ENCODE measurements at regions not wholly inside any gene's neighbourhood (a gene's known extent, or its start where the extent isn't known, plus 50 kb on each side); places are given as distances from the start of the nearest gene placed in this dataset.
"Not testable (repeated sequence)": the region's sequence is repeated elsewhere in the genome, so short reads cannot be mapped to it uniquely, and the experiment has no call there.

GRCh38 chr6:37752718-37753117 lies 55.0 kb upstream of the MDGA1 start:
- Histone ChIP-seq H3K4me1 (ENCODE audit: insufficient read depth, low read length) (no peaks in the 10 kb centered on the region), H3K27me3 (ENCODE audit: low read length) (no peaks in the 10 kb centered on the region), H3K4me2 (ENCODE audit: low read length) (no peak overlapping the region), H3K4me3 (ENCODE audit: low read length) (no peak overlapping the region), H3K9me3 (ENCODE audit: low read length) (no peaks in the 10 kb centered on the region), H3K9me2 (replicated peaks; ENCODE audit: low read length) (no peaks in the 10 kb centered on the region), H3K79me2 (ENCODE audit: low read length) (no peaks in the 10 kb centered on the region), H4K20me1 (ENCODE audit: low read length) (no peaks in the 10 kb centered on the region), H3K9ac (ENCODE audit: low read length) (no peak overlapping the region), H3K27ac (ENCODE audit: low read length) (no peak overlapping the region), H3K36me3 (ENCODE audit: low read depth, low read length) (no peaks in the 10 kb centered on the region), H3F3A (ENCODE audit: low read length, unreplicated experiment) (no peaks in the 10 kb centered on the region), H2AFZ (ENCODE audit: low read length) (no peak overlapping the region)
- no peak for DNase-seq
- CTCF ChIA-PET: no interaction called here
- intact Hi-C loops (cut with micrococcal nuclease): no loop called here
- BruUV-seq (replicated peaks): no TSS peak
- POLR2A ChIA-PET (ENCODE audit: unreplicated experiment): interaction anchor here (1.1 kb wide), 1 partner anchor 8 kb away, joined by 3 read pairs; no protein-coding TSS in a partner anchor
- ATAC-seq: no peak
- TF ChIP-seq EZH2phosphoT487 (IDR thresholded peaks at IDR 0.05; ENCODE audit: borderline replicate concordance, low read length) (no peak), EZH2 (IDR thresholded peaks at IDR 0.05; ENCODE audit: low read length, unreplicated experiment) (no peak)
- TF ChIP-seq, protein P1, sequence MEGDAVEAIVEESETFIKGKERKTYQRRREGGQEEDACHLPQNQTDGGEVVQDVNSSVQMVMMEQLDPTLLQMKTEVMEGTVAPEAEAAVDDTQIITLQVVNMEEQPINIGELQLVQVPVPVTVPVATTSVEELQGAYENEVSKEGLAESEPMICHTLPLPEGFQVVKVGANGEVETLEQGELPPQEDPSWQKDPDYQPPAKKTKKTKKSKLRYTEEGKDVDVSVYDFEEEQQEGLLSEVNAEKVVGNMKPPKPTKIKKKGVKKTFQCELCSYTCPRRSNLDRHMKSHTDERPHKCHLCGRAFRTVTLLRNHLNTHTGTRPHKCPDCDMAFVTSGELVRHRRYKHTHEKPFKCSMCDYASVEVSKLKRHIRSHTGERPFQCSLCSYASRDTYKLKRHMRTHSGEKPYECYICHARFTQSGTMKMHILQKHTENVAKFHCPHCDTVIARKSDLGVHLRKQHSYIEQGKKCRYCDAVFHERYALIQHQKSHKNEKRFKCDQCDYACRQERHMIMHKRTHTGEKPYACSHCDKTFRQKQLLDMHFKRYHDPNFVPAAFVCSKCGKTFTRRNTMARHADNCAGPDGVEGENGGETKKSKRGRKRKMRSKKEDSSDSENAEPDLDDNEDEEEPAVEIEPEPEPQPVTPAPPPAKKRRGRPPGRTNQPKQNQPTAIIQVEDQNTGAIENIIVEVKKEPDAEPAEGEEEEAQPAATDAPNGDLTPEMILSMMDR (conservative IDR thresholded peaks at IDR 0.05; ENCODE audit: low read depth, low read length): no peak

- POLR2A ChIA-PET (ENCODE audit: unreplicated experiment): not testable (repeated sequence)
Observed at GRCh38 chr6:37749367-37749766, 51.7 kb upstream of the MDGA1 start.

GRCh38 chr6:37748118-37748517 lies 50.4 kb upstream of the MDGA1 start:
- H3K4me2 ChIP-seq (ENCODE audit: low read length): no peak overlapping the region
- TF ChIP-seq EZH2 (IDR thresholded peaks at IDR 0.05; ENCODE audit: low read length, unreplicated experiment) (no peak), EZH2phosphoT487 (IDR thresholded peaks at IDR 0.05; ENCODE audit: borderline replicate concordance, low read length) (no peak)
- TF ChIP-seq, protein P1 (conservative IDR thresholded peaks at IDR 0.05; ENCODE audit: low read depth, low read length): no peak
- no peaks in the 10 kb centered on the region for H3K9me3 ChIP-seq (ENCODE audit: low read length)
- DNase-seq: no peak
- H3K79me2 ChIP-seq (ENCODE audit: low read length): no peaks in the 10 kb centered on the region
- H3K9ac ChIP-seq (ENCODE audit: low read length): no peak overlapping the region
- H2AFZ ChIP-seq (ENCODE audit: low read length): no peak overlapping the region
- no peak for ATAC-seq
- ChIA-PET CTCF (no interaction called here), POLR2A (ENCODE audit: unreplicated experiment) (no interaction called here)
- no peaks in the 10 kb centered on the region for H4K20me1 ChIP-seq (ENCODE audit: low read length)
- H3K4me1 ChIP-seq (ENCODE audit: insufficient read depth, low read length): no peaks in the 10 kb centered on the region
- no peak overlapping the region for H3K27ac ChIP-seq (ENCODE audit: low read length)
- no TSS peak for BruUV-seq (replicated peaks)
- H3K9me2 ChIP-seq (replicated peaks; ENCODE audit: low read length): no peaks in the 10 kb centered on the region
- no peaks in the 10 kb centered on the region for H3F3A ChIP-seq (ENCODE audit: low read length, unreplicated experiment)
- no peaks in the 10 kb centered on the region for H3K36me3 ChIP-seq (ENCODE audit: low read depth, low read length)
- no peaks in the 10 kb centered on the region for H3K27me3 ChIP-seq (ENCODE audit: low read length)
- intact Hi-C loops (cut with micrococcal nuclease): no loop called here
- H3K4me3 ChIP-seq (ENCODE audit: low read length): no peak overlapping the region

More at GRCh38 chr6:37749367-37749766, 51.7 kb upstream of the MDGA1 start:
- H4K20me1 ChIP-seq (ENCODE audit: low read length); H2AFZ ChIP-seq (ENCODE audit: low read length); H3K9ac ChIP-seq (ENCODE audit: low read length); CTCF ChIA-PET; H3F3A ChIP-seq (ENCODE audit: low read length, unreplicated experiment); H3K79me2 ChIP-seq (ENCODE audit: low read length); H3K9me3 ChIP-seq (ENCODE audit: low read length); DNase-seq; H3K27me3 ChIP-seq (ENCODE audit: low read length); H3K4me1 ChIP-seq (ENCODE audit: insufficient read depth, low read length); BruUV-seq (replicated peaks); H3K9me2 ChIP-seq (replicated peaks; ENCODE audit: low read length); H3K4me2 ChIP-seq (ENCODE audit: low read length); ATAC-seq; intact Hi-C loops (cut with micrococcal nuclease); H3K27ac ChIP-seq (ENCODE audit: low read length); H3K4me3 ChIP-seq (ENCODE audit: low read length); H3K36me3 ChIP-seq (ENCODE audit: low read depth, low read length): not testable (repeated sequence)

All from PC-3 (cell line).